ENCODE measurements at regions not wholly inside any gene's neighbourhood (a gene's known extent, or its start where the extent isn't known, plus 50 kb on each side); places are given as distances from the start of the nearest gene placed in this dataset.

GRCh38 chr18:21162786-21163185 lies 51.2 kb upstream of the ROCK1 start:
- no peak for DNase-seq (ENCODE audit: low read depth)

DNA sequence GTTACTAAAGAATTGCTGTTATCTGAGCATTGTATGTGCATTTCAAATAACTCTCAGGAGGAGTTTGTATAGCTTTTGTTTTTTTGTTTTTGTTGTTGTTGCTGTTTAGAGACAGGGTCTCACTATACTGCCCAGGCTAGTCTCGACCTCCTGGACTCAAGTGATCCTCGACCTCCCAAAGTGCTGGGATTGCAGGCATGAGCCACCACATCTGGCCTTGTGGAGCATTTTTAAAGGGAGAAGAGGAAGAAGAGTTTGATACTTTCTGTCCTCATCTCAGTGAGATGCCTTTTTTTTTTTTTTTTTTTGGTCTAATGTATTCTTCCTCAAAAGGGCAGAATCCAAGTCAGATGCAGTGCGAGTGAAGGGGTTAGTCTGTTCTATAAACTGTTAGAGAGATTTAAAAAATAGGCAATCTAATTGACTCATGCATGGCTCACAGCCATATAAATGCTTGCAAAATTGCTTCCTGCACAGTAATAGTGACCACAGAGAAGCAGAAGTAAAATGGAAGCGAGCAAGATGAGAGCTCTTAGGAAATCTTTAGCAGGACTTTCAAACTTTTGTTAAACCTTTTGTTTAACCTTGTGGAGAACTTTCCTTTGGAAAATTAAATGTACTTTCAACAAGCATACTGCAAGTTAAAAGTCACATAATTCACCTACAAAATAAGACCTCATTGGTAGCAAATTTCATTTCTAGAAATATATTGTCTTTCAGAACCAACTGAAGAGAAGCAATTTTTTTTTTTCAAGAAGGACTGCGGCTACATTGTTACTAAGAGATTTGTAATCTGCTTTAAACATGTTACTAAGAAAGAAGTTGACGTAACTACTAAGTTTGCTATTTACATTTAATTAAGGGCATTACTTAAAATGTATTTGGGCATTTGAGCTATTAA lies 52.3 kb upstream of the ROCK1 start:
- DNase-seq (ENCODE audit: low read depth), result no peak

GRCh38 chr18:21164548-21165095 lies 53.0 kb upstream of the ROCK1 start:
- no peak for DNase-seq (ENCODE audit: low read depth)

DNA sequence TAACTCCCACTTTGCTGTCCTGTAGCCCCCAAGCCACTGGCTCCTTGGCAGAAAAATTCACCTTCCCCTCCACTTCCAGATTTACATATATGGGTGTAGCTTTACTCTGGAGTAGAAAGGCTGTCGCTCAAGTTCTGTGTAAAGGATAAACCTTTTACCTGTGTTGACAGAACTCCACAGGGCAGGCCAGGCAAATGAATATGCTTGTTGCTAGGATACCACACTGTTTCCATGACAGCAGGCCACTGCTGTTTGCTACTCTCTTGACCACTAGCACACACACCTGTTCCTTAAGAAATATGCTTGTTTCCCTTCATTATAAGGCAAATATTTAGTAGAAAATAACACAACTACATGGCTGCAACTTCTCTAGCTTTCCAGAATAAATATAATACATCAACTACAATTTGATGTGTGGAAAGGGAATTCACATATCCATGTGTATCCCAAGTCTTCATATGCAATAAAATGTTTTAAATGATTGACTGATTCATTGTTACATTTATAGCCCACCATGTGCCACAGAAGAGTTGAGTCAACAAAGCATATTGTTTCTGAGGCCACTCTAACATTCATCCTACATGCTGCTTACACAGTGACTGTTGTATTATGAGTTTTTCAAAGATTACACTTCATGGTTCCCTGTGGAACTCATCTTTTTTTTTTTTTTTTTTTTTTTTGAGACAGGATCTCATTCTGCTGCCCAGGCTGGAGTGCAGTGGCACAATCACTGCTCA lies 56.2 kb upstream of the ROCK1 start:
- DNase-seq (ENCODE audit: low read depth), result no peak

DNA sequence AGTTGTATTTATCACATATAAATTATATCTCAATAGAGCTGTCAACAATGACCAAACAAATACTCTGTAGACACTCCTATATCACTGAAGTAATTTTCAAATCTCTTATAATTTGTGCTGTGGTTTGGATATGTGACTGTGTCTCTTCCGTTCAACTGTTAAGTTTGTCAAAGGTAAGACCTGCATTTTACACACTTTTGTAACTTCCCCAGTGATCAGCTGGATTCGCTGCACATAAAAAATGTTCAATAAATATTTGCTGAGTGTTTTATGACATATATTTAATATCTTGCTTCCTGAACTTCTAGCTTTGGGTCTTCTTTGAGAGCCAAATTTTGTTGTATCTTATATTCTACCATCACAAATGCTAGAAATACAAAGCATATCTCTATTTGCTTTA lies 57.3 kb upstream of the ROCK1 start:
- DNase-seq (ENCODE audit: low read depth), result no peak

DNA sequence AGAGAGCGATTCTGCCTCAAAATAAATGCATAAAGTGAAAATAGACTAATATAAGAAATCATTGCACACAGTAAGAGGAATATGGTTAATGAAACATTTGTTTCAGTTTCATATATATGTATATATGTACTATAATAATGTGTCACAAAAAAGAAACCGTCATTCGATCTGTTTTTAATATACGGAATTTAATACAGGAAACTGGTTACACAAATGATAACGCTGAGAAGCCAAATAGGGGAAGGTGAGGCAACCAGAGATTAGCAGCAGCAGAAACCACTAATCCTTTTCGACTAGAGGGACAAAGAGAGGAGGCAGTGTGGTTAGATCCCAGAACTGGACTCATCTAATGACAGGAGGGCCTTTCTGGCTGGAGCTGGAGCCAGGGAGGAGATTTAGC lies 64.2 kb upstream of the GREB1L start:
- no peak for DNase-seq (ENCODE audit: low read depth)

GRCh38 chr18:21179590-21180220 lies 62.3 kb upstream of the GREB1L start:
- DNase-seq (ENCODE audit: low read depth), result peak; percentile 29

DNA sequence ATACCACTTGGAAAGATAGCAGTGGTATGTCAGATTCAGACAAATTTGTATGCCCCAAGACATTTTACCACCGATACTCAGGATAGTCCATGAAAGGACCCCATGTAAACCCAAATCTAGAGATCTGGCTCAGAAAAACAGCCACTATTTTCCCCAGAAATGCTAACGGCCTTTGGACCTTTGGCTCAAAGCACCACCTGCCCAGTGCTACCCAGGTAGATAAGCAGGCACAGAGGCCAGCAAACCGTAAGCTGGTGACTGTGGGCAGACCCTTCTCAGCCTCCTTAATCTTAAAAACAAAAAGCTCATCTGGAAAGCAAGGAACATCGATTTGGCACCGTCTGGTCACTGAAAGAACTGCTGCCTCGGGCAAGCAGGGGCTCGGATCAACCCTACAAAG lies 61.4 kb upstream of the GREB1L start:
- DNase-seq (ENCODE audit: low read depth), result no peak

DNA sequence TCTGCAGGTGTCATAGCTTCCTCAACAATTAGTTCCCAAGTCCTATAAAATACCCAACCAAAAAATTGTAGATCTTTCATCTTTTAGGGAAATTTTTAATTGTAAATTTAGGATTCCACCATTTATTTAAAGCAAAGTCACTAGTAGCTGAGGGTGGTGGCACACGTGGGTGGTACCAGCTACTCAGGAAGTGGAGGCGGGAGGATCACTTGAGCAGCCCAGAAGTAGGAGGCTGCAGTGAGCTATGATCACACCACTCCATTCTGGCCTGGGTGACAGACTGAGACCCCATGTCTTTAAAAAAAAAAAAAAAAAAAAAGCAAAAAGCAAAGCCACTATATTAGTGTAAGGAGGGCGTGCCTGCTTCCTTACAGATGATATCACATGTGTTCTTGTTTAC lies 60.3 kb upstream of the GREB1L start:
- DNase-seq (ENCODE audit: low read depth), result no peak

DNA sequence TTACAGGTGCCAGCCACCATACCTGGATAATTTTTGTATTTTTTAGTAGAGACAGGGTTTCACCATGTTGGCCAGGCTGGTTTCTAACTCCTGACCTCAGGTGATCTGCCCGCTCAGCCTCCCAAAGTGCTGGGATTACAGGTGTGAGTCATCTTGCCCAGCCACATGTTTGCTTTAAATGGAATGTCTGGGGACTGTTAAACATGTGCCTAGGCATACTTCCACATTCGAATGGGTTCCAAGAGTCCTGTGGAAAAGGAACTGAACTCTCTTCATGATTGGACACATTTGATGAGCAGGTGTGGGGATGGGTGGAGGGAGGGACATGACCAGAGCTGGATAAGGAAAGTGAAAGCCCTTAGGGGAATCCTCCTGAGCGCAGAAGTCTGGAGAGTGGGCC lies 58.4 kb upstream of the GREB1L start:
- DNase-seq (ENCODE audit: low read depth), result no peak

DNA sequence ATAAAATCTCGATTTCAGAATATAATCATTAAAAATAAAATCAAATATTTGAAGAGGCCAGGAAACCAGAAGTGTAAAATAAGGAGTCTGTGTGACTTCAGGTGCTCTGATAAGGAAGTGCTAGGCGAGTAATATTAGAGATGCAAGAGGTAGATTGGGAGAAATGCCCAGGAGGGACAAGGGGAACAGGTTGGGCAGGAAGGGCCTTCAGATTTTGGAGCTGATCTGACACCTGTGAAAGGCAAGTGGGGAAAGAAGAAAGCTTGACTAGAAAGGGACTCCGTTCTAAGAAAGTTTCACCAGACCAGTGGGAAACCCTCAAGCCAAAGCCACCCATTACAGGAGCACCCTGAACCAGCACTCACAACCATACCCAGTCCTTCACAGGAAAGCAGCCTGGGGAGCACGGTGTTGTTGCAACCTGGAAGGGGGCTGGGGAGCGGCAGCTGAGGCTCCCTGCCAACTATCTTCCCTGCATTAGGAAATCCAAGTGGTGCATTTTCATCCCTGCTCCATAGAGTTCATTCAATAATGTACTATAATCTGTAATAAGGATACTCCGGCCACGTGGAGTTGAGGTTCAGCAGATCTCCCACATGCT lies 57.5 kb upstream of the GREB1L start:
- no peak for DNase-seq (ENCODE audit: low read depth)

DNA sequence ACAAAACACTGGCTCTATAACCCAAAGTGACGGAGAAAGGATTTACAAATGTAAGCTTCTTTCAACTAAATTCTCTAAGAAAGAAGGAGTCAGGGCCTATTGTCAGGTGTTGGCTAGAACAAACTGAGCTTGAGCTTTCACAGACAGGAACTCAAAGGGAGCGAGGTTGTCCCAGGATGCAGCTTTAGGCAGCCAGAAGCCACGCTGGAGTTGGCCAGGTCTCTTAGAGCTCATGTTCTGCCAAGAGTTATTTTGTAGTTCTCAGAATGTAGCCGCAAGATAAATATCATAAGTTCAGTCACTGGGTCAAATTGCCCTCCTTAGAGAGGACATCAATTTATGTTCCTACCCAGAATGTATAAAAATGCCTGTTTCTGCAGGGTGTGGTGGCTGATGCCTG lies 54.1 kb upstream of the GREB1L start:
- DNase-seq (ENCODE audit: low read depth), result no peak

- DNase-seq (ENCODE audit: low read depth), result no peak
These were observed 50.3 kb upstream of the GREB1L start for GRCh38 chr18:21191596-21192307.

All from activated T-cell treated with anti-CD3 and anti-CD28 coated beads for 1 hour (primary cell).